ENCODE measurements at regions not wholly inside any gene's neighbourhood (a gene's known extent, or its start where the extent isn't known, plus 50 kb on each side); places are given as distances from the start of the nearest gene placed in this dataset.

DNA sequence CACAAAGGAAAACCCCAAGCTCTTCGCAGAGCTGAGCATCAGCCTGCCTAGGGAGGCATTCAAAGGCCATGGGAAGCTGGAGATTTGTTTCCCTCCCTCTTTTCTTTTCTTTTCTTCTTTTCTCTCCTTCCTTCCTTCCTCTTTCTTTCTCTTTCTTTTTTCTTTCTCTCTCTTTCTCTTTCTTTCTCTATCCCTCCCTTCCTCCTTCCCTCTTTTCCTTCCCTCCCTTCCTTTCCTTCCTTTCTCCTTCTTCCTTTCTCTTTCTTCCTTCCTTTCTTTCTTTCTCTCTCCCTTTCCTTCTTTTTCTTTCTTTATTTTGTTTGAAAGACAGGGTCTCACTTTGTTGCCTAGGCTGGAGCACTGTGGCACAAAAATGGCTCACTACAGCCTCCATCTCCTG, 168.4 kb upstream of the ARL4C start:
- 78 to 88% methylated on average over 1 of the region's 1 CpG for WGBS, 2 donors (ENCODE audit: low coverage in 1 of 2)
- in situ Hi-C loops (cut with MboI; ENCODE audit: low pct_ligation_motif_present in 1 of 4, low pct_unique_long_range_greater_than_20kb in 1 of 4, low sequenced_read_pairs in 3 of 4): no loop called here
- no peak overlapping the region for H3K4me3 ChIP-seq
- H3K4me1 ChIP-seq: no peaks in the 10 kb centered on the region
- no peak for DNase-seq
- no peak for TF ChIP-seq POLR2A (IDR thresholded peaks at IDR 0.05)
- no peak for TF ChIP-seq EP300 (IDR thresholded peaks at IDR 0.05; ENCODE audit: low read depth)
- no peak for TF ChIP-seq CTCF (IDR thresholded peaks at IDR 0.05)
- TF ChIP-seq POLR2AphosphoS5 (IDR thresholded peaks at IDR 0.05): no peak
- no peaks in the 10 kb centered on the region for H3K36me3 ChIP-seq
- H3K27me3 ChIP-seq: no peaks in the 10 kb centered on the region
- intact Hi-C loops (cut with DNase I; ENCODE audit: low total_unique reads): no loop called here
- H3K9me3 ChIP-seq: no peaks in the 10 kb centered on the region
- H3K27ac ChIP-seq: no peak overlapping the region

- Histone ChIP-seq H3K4me3 (no peak overlapping the region), H3K4me1 (no peaks in the 10 kb centered on the region), H3K27me3 (no peaks in the 10 kb centered on the region), H3K9me3 (no peaks in the 10 kb centered on the region), H3K27ac (no peak overlapping the region), H3K36me3 (no peaks in the 10 kb centered on the region)
- intact Hi-C loops (cut with DNase I; ENCODE audit: low total_unique reads): no loop called here
- TF ChIP-seq POLR2AphosphoS5 (IDR thresholded peaks at IDR 0.05) (no peak), POLR2A (IDR thresholded peaks at IDR 0.05) (no peak), CTCF (IDR thresholded peaks at IDR 0.05) (no peak), EP300 (IDR thresholded peaks at IDR 0.05; ENCODE audit: low read depth) (no peak)
- in situ Hi-C loops (cut with MboI; ENCODE audit: low pct_ligation_motif_present in 1 of 4, low pct_unique_long_range_greater_than_20kb in 1 of 4, low sequenced_read_pairs in 3 of 4): no loop called here
- DNase-seq: no peak
- 39% methylated on average over 2 of the region's 2 CpGs; no CpG with 5 or more reads in 1 of the 2 donors for WGBS, 2 donors (ENCODE audit: low coverage in 1 of 2)
Observed at GRCh38 chr2:234661849-234662248, 165.0 kb upstream of the ARL4C start.

- Histone ChIP-seq H3K9me3 (no peaks in the 10 kb centered on the region), H3K27me3 (no peaks in the 10 kb centered on the region), H3K4me3 (no peak overlapping the region), H3K4me1 (no peaks in the 10 kb centered on the region), H3K27ac (no peak overlapping the region), H3K36me3 (no peaks in the 10 kb centered on the region)
- WGBS, 2 donors (ENCODE audit: low coverage in 1 of 2): 40 to 70% methylated on average over 1 to 3 of the region's 3 CpGs
- intact Hi-C loops (cut with DNase I; ENCODE audit: low total_unique reads) (no loop called here), in situ Hi-C loops (cut with MboI; ENCODE audit: low pct_ligation_motif_present in 1 of 4, low pct_unique_long_range_greater_than_20kb in 1 of 4, low sequenced_read_pairs in 3 of 4) (no loop called here)
- no peak for DNase-seq
- TF ChIP-seq EP300 (IDR thresholded peaks at IDR 0.05; ENCODE audit: low read depth) (no peak), POLR2A (IDR thresholded peaks at IDR 0.05) (no peak), POLR2AphosphoS5 (IDR thresholded peaks at IDR 0.05) (no peak), CTCF (IDR thresholded peaks at IDR 0.05) (no peak)
Observed at GRCh38 chr2:234661175-234661574, 164.3 kb upstream of the ARL4C start.

- no peak overlapping the region for H3K27ac ChIP-seq
- no peak for DNase-seq
- TF ChIP-seq EP300 (IDR thresholded peaks at IDR 0.05; ENCODE audit: low read depth) (no peak), POLR2A (IDR thresholded peaks at IDR 0.05) (no peak), CTCF (IDR thresholded peaks at IDR 0.05) (no peak), POLR2AphosphoS5 (IDR thresholded peaks at IDR 0.05) (no peak)
- no peaks in the 10 kb centered on the region for H3K4me1 ChIP-seq
- 89% methylated on average over 2 of the region's 2 CpGs; no CpG with 5 or more reads in 1 of the 2 donors for WGBS, 2 donors (ENCODE audit: low coverage in 1 of 2)
- H3K27me3 ChIP-seq: no peaks in the 10 kb centered on the region
- H3K36me3 ChIP-seq: no peaks in the 10 kb centered on the region
- intact Hi-C loops (cut with DNase I; ENCODE audit: low total_unique reads) (no loop called here), in situ Hi-C loops (cut with MboI; ENCODE audit: low pct_ligation_motif_present in 1 of 4, low pct_unique_long_range_greater_than_20kb in 1 of 4, low sequenced_read_pairs in 3 of 4) (no loop called here)
- no peaks in the 10 kb centered on the region for H3K9me3 ChIP-seq
- no peak overlapping the region for H3K4me3 ChIP-seq
Observed at GRCh38 chr2:234655706-234656105, 158.8 kb upstream of the ARL4C start.

Measured in transverse colon (tissue), 4 donors.